Kidney capillary endothelial cell (primary cell): ENCODE measurements at regions not wholly inside any gene's neighbourhood (a gene's known extent, or its start where the extent isn't known, plus 50 kb on each side); places are given as distances from the start of the nearest gene placed in this dataset.

Experiments used
- DNase-seq: peaks from one replicate; pipeline ENCODE4 v3.0.0-alpha.2; 2018; ENCODE audit warnings: low spot score

- DNase-seq, result no peak
Observed at GRCh38 chr13:33752094-33752493, 65.9 kb upstream of the RFC3 start.

- no peak for DNase-seq
Observed at GRCh38 chr13:33752597-33752996, 65.4 kb upstream of the RFC3 start.

GRCh38 chr13:33756929-33757328 lies 61.0 kb upstream of the RFC3 start:
- no peak for DNase-seq

- DNase-seq, result no peak
Observed at GRCh38 chr13:33757713-33758112, 60.2 kb upstream of the RFC3 start.

- no peak for DNase-seq
Observed at GRCh38 chr13:33758113-33758512, 59.8 kb upstream of the RFC3 start.

GRCh38 chr13:33761740-33762139 lies 56.2 kb upstream of the RFC3 start:
- DNase-seq, result no peak

- DNase-seq, result no peak
Observed at GRCh38 chr13:33763021-33763420, 54.9 kb upstream of the RFC3 start.

- DNase-seq, result no peak
Observed at GRCh38 chr13:33764716-33765115, 53.2 kb upstream of the RFC3 start.

GRCh38 chr13:33766329-33767123 lies 51.4 kb upstream of the RFC3 start:
- no peak for DNase-seq

GRCh38 chr13:33767140-33767539 lies 50.8 kb upstream of the RFC3 start:
- DNase-seq, result no peak
